GM12864 (cell line): ENCODE measurements at regions not wholly inside any gene's neighbourhood (a gene's known extent, or its start where the extent isn't known, plus 50 kb on each side); places are given as distances from the start of the nearest gene placed in this dataset.
"Not testable (repeated sequence)": the region's sequence is repeated elsewhere in the genome, so short reads cannot be mapped to it uniquely, and the experiment has no call there.

Experiments
- DNase-seq: peaks from one replicate; pipeline ENCODE4 v3.0.0-alpha.2; 2011; ENCODE audit warnings: low read depth
- H3K4me3 ChIP-seq: 2 replicates; pipeline ENCODE4 v1.5.1; 2011; ENCODE audit warnings: mild to moderate bottlenecking, low read depth, low read length, control low read depth
- CTCF ChIP-seq: IDR thresholded peaks from 2 replicates; pipeline ENCODE4 v1.5.1; 2011; ENCODE audit warnings: low read depth, mild to moderate bottlenecking, moderate library complexity, low read length, control low read depth, inconsistent platforms; ENCODE audit errors: missing control alignments

- no peak for TF ChIP-seq CTCF
- no peak for DNase-seq
- no peak overlapping the region for H3K4me3 ChIP-seq
Measured at GRCh38 chr10:130934293-130935127, 377.0 kb downstream of the TCERG1L start.

DNA sequence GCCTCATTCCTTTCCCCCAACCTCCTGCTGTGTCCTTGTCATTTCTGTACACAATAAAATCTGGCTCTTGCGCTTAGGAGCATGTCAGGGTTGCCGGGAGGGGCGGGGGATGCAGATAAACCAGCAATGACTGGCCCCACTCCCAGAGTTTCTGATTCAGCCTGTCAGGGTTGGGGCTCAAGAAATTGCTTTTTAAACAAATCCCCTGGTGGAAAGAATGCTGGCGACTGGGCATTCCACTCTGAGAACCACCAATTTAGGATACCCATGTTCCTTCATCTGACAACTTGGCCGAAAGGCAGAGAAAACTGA is 376.4 kb downstream of the TCERG1L start:
- H3K4me3 ChIP-seq = no peak overlapping the region
- no peak for DNase-seq
- TF ChIP-seq CTCF = no peak

GRCh38 chr10:130935897-130936550 is 375.5 kb downstream of the TCERG1L start:
- H3K4me3 ChIP-seq = no peak overlapping the region
- DNase-seq = no peak
- no peak for TF ChIP-seq CTCF

- no peak for TF ChIP-seq CTCF
- DNase-seq = no peak
- H3K4me3 ChIP-seq = no peak overlapping the region
Measured at GRCh38 chr10:130936851-130937250, 374.7 kb downstream of the TCERG1L start.

DNA sequence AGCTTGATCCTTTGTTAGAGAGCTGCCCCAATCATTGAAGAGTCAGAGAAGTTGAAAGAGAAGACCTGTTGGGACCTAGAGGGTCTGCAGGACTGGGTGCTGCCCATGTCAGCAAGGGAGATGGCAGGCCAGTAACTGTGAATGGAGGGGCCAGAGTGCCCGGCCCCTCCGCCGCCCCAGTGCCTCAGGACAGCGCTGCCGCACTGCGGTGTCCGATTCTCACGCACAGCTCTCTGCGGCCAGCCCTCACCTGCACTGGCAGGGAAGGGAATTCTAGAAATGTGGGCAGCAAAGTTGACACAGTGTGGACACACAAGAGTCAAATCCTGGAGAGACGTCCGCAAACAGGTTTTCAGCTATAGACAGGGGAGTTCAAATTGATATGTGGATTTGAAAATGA is 373.5 kb downstream of the TCERG1L start:
- no peak overlapping the region for H3K4me3 ChIP-seq
- no peak for DNase-seq
- TF ChIP-seq CTCF = no peak

DNA sequence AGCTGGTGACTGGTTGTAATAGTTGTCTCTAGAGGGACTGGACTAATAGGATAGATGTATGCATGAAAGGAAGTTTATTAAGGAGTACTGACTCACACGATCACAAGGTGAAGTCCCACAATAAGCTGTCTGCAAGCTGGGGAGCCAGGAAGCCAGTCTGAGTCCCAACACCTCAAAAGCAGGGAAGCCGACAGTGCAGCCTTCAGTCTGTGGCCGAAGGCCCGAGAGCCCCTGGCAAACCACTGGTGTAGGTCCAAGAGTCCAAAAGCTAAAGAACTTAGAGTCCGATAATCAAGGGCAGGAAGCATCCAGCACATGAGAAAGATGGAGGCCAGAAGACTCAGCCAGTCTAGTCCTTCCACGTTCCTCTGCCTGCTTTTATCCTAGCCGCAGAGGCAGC is 372.6 kb downstream of the TCERG1L start:
- DNase-seq, H3K4me3 ChIP-seq: not testable (repeated sequence)

- no peak for DNase-seq
- H3K4me3 ChIP-seq = no peak overlapping the region
- TF ChIP-seq CTCF = no peak
Measured at GRCh38 chr10:130941886-130942285, 369.6 kb downstream of the TCERG1L start.
